Heart right ventricle (tissue), 16 donors: ENCODE measurements at regions not wholly inside any gene's neighbourhood (a gene's known extent, or its start where the extent isn't known, plus 50 kb on each side); places are given as distances from the start of the nearest gene placed in this dataset.
"Not testable (repeated sequence)": the region's sequence is repeated elsewhere in the genome, so short reads cannot be mapped to it uniquely, and the experiment has no call there.

Experiments
- ATAC-seq, 8 donors: fragments of 200-7000 bp; cut with Tn5 transposase; one replicate each; pipeline ENCODE4 v1.9.1; 2020; ENCODE audit warnings: mild to moderate bottlenecking in 8 of 8, moderate library complexity in 8 of 8, moderate number of reproducible peaks in 1 of 8
- DNase-seq, 2 donors: peaks; one replicate each; pipeline ENCODE4 v3.0.0-alpha.2; 2020
- H3K27ac ChIP-seq, 10 donors: fragments of 200-600 bp; sonication (generic) in 2 of 10; one replicate each; pipeline versions ENCODE4 v1.5.0 to v1.8.0; 2020 to 2022; ENCODE audit warnings: mild to moderate bottlenecking in 3 of 10
- H3K27me3 ChIP-seq, 7 donors: fragments of 200-600 bp; one replicate each; pipeline ENCODE4 v1.8.0; 2021 to 2022; ENCODE audit warnings: mild to moderate bottlenecking in 2 of 7
- H3K36me3 ChIP-seq, 9 donors: fragments of 200-600 bp; sonication (generic) in 1 of 9; one replicate each; pipeline versions ENCODE4 v1.5.0 to v1.8.0; 2020 to 2022; ENCODE audit warnings: mild to moderate bottlenecking in 2 of 9
- H3K4me1 ChIP-seq, 9 donors: fragments of 200-600 bp; sonication (generic) in 1 of 9; one replicate each; pipeline versions ENCODE4 v1.5.0 to v1.8.0; 2020 to 2022; ENCODE audit warnings: mild to moderate bottlenecking in 4 of 9
- H3K4me3 ChIP-seq, 10 donors: fragments of 200-600 bp; sonication (generic) in 2 of 10; one replicate each; pipeline versions ENCODE4 v1.5.0 to v1.8.0; 2020 to 2022; ENCODE audit warnings: mild to moderate bottlenecking in 7 of 10, moderate library complexity in 2 of 10
- H3K9me3 ChIP-seq, 11 donors: fragments of 200-600 bp in 10 of 11; sonication (generic) in 2 of 11; one replicate each; pipeline versions ENCODE4 v1.5.0 to v1.8.0; 2013 to 2022; ENCODE audit warnings: mild to moderate bottlenecking in 2 of 11, control low read depth in 1 of 11, moderate library complexity in 1 of 11
- WGBS, 2 donors: extraction: QIAGEN DNeasy Blood & Tissue Kit; methylation state at CpG; one replicate each; pipeline ENCODE4 v1.1.7; 2013; ENCODE audit warnings: inconsistent platforms in 1 of 2; 5-methylcytosine and 5-hydroxymethylcytosine counted together
- intact Hi-C, 10 donors: fragments of 100-400 bp; cut with DNase I; formaldehyde crosslinking; loops; one replicate each; pipeline versions ENCODE4 v1.11.1 to v1.14.2; 2022
- TF ChIP-seq, protein P1 (sequence below), 9 donors: fragments of 200-600 bp; sonication (generic) in 2 of 9; IDR thresholded peaks; one replicate each; pipeline versions ENCODE4 v1.5.0 to v1.8.0; 2021 to 2022; ENCODE audit warnings: antibody characterized with exemption in 9 of 9, mild to moderate bottlenecking in 5 of 9, moderate library complexity in 1 of 9
- donor health status: Arrhythmogenic right ventricular cardiomyopathy.
- donor health status: ischemic (EF 13 %, LVEDD 7.1; RV severe dilation, severe dysfunction).
- donor health status: healthy with polysubstance abuse.
- donor health status: DM: no; HTN: yes; CAD: no.
- donor health status: DM: no; HTN: no; CAD: no.
- donor health status: ischemic (EF 25% LVEDD 6.9; RV normal size, moderate dysfunction).
- donor health status: ischemic (EF 25% LVEDD 5.7; RV mildly dilated, moderate dysfunction).
- donor health status: healthy.
- donor health status: DM: yes; HTN: yes; CAD: no.
- donor health status: Ischemic cardiomyopathy.
- donor health status: ischemic (EF 35%, LVEDD 5.7; RV mildly dilated, moderate dysfunction).
- donor health status: nonischemic (EF 11% LVEDD 7.7; RV severe dilation, severe dysfunction).
- donor health status: DM: yes; HTN: yes; CAD: no.
- donor health status: PGD.
- donor health status: ischemic (EF 29% LVEDD 5.4; RV normal size, mild dysfunction).
- donor health status: nonischemic (EF 23%, LVEDD 6.1; RV moderate dilation, normal function).

DNA sequence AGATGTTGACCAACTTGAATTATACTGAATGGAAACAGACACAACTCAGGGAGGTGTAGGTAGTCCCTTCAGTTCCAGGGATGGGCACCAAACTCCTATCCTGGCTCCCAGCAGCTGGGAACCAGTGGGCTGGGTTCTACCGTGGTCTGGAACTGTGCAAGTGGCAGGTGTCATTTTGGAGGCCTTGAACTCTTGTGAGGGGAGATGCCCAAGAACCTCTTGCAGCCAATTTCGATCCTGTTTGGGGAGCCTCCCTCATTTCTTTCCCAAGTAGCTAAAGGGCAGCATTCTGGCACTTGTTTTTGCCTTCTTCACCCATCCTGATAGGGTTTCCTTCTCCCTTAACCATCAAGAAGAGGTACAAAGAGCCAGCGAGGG, 200.2 kb downstream of the ANKRD30B start:
- TF ChIP-seq, protein P1, sequence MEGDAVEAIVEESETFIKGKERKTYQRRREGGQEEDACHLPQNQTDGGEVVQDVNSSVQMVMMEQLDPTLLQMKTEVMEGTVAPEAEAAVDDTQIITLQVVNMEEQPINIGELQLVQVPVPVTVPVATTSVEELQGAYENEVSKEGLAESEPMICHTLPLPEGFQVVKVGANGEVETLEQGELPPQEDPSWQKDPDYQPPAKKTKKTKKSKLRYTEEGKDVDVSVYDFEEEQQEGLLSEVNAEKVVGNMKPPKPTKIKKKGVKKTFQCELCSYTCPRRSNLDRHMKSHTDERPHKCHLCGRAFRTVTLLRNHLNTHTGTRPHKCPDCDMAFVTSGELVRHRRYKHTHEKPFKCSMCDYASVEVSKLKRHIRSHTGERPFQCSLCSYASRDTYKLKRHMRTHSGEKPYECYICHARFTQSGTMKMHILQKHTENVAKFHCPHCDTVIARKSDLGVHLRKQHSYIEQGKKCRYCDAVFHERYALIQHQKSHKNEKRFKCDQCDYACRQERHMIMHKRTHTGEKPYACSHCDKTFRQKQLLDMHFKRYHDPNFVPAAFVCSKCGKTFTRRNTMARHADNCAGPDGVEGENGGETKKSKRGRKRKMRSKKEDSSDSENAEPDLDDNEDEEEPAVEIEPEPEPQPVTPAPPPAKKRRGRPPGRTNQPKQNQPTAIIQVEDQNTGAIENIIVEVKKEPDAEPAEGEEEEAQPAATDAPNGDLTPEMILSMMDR (IDR thresholded peaks at IDR 0.05), result no peak
- no peaks in the 10 kb centered on the region for H3K27me3 ChIP-seq
- no peaks in the 10 kb centered on the region for H3K4me1 ChIP-seq
- DNase-seq (no peak), ATAC-seq (no peak)
- WGBS, 2 donors, result 31 to 56% methylated on average over 3 of the region's 3 CpGs
- no peak overlapping the region for H3K27ac ChIP-seq
- H3K9me3 ChIP-seq, result no peaks in the 10 kb centered on the region
- H3K36me3 ChIP-seq, result no peaks in the 10 kb centered on the region
- H3K4me3 ChIP-seq, result no peak overlapping the region
- intact Hi-C loops, result no loop called here

DNA sequence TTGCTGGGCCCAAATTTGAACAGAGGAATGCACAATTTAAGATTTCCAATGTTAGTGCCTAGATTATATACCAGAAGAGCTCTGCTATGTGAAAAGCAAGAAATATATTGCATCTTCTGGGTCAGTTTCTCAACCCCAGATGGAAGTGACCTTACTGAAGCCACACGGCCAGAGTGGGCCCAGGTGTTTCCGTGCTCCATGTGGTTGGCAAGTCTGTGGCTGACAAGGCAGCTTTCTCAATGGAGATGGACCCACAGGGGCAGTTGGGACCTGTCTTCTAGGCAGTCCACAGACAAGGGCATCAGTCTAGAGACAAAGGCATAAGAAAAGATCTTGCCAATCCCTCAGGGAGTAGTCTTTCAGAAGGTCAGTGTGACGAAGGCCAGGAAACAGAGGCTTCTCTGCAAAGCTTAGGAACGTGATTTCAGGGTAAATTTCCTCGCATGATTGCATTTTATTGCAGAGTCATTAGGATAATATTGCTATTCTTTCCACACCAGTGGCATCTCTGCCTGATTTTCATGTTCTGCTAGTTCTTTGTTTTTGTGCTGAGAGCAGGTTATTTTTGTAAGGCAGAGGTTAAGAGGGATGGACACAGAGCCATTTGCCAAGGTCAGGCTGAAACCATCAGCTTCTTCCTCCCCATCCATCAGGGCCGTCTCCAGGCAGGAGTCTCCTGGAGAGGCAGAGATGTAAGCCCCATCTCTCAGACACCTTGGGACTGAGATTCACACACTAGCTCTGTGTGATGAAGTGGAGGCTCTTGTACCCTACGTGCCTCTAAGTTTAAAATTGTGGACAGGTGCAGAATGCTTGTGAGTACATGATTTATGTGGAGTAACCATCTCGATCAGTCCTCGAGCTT, 202.1 kb downstream of the ANKRD30B start:
- intact Hi-C loops, result no loop called here
- no peak for DNase-seq
- Histone ChIP-seq H3K36me3 (no peaks in the 10 kb centered on the region), H3K27ac (no peak overlapping the region), H3K9me3 (peaks cover 0 to 8% (median 0%) of the 10 kb centered on the region in 11 donors), H3K27me3 (no peaks in the 10 kb centered on the region), H3K4me1 (no peaks in the 10 kb centered on the region), H3K4me3 (no peak overlapping the region)
- WGBS, 2 donors, result 62 to 65% methylated on average over 9 of the region's 9 CpGs
- TF ChIP-seq, protein P1 (IDR thresholded peaks at IDR 0.05), result no peak
- ATAC-seq, result no peak

DNA sequence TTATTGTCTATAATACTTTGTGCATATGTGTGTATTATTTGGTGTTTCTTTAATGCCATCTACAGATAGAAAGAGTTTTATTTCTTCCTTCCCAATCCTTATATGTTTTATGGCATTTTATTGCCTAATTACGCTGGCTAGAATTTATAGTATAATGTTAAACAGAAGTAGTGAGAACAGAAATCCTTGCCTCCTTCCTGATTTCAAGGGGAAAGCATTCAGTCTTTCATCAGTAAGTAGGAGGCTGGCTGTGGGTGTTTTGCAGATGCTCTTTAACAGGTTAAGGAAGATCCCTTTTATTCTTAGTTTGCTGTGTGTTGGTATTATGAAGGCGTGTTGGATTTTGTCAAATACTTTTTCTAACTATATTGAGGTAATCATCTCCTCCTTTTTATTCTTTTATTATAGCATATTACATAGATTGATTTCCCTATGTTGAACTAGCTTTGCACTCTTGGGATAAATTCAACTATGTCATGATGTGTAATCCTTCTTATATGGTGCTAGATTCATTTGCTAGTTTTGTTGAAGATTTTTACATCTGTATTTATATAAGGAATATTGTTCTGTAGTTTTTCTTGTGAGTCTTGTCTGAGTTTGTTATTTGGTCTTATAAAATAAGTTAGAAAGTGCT, 204.6 kb downstream of the ANKRD30B start:
- H3K4me1 ChIP-seq, H3K27me3 ChIP-seq, ATAC-seq, H3K36me3 ChIP-seq, H3K27ac ChIP-seq, H3K4me3 ChIP-seq, DNase-seq, intact Hi-C loops: not testable (repeated sequence)
- H3K9me3 ChIP-seq, result peaks cover 0 to 20% (median 5%) of the 10 kb centered on the region in 11 donors
- 73 to 78% methylated on average over 2 of the region's 2 CpGs for WGBS, 2 donors

DNA sequence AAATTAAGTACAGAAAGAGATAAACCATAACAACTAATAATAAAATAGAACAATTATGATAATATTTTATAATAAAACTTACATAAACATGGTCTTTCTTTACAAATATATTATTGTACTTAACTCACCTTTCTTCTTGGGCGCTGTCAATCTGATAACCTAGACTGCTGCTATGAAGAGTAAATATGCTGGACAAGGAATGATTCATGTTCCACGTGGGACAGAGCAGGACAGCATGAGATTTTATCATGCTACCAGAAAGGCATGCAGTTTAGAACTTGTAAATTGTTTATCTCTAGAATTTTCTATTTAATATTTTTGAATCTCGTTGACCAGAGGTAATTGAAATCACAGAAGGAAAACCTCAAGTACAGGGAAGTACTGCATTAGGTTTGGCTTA, 210.7 kb downstream of the ANKRD30B start:
- ATAC-seq, result no peak
- intact Hi-C loops, result no loop called here
- TF ChIP-seq, protein P1 (IDR thresholded peaks at IDR 0.05), result no peak
- DNase-seq, result no peak
- no peaks in the 10 kb centered on the region for H3K36me3 ChIP-seq
- WGBS, 2 donors, result 54 to 58% methylated on average over 3 of the region's 3 CpGs
- no peaks in the 10 kb centered on the region for H3K4me1 ChIP-seq
- H3K4me3 ChIP-seq, result no peak overlapping the region
- peaks cover 0 to 21% (median 5%) of the 10 kb centered on the region in 11 donors for H3K9me3 ChIP-seq
- H3K27me3 ChIP-seq, result no peaks in the 10 kb centered on the region
- H3K27ac ChIP-seq, result no peak overlapping the region

DNA sequence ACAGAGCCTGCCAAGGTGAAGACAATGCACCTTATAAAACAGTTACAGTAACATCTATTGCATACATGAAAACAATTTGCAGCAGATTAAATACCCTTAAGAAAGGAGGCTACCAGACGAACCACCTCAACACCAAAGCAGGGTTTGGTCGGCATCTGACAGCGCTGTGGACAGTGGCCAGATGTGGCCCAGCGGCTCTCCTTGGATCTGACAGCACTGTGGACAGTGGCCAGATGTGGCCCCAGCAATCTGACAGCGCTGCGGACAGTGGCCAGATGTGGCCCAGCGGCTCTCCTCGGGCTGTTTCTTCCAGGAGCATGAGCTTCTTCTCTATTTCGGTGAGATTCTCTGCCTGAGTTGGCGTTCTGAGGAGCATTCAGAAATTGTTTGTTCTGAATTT, 211.6 kb downstream of the ANKRD30B start:
- ATAC-seq (no peak), DNase-seq (no peak)
- intact Hi-C loops, result no loop called here
- H3K36me3 ChIP-seq, result no peaks in the 10 kb centered on the region
- TF ChIP-seq, protein P1 (IDR thresholded peaks at IDR 0.05), result no peak
- no peak overlapping the region for H3K4me3 ChIP-seq
- peaks cover 0 to 20% (median 5%) of the 10 kb centered on the region in 11 donors for H3K9me3 ChIP-seq
- WGBS, 2 donors, result 71 to 76% methylated on average over 10 of the region's 10 CpGs
- H3K27me3 ChIP-seq, result no peaks in the 10 kb centered on the region
- no peak overlapping the region for H3K27ac ChIP-seq
- H3K4me1 ChIP-seq, result no peaks in the 10 kb centered on the region
